WI38 (cell line): ENCODE measurements at regions not wholly inside any gene's neighbourhood (a gene's known extent, or its start where the extent isn't known, plus 50 kb on each side); places are given as distances from the start of the nearest gene placed in this dataset.

Experiments
- H3K4me3 ChIP-seq: 2 replicates; pipeline ENCODE4 v1.5.1; 2011; ENCODE audit warnings: low read depth, mild to moderate bottlenecking, control low read depth, low read length
- CTCF ChIP-seq: IDR thresholded peaks from 2 replicates; pipeline ENCODE4 v1.5.1; 2012; ENCODE audit warnings: low read depth, mild to moderate bottlenecking, control low read depth, low read length

- no peak overlapping the region for H3K4me3 ChIP-seq
These were observed 49.9 kb upstream of the WSB1 start for GRCh38 chr17:27244011-27244410.

More at GRCh38 chr17:27244011-27244410, 49.9 kb upstream of the WSB1 start:
- no peak for TF ChIP-seq CTCF
